ENCODE measurements at regions not wholly inside any gene's neighbourhood (a gene's known extent, or its start where the extent isn't known, plus 50 kb on each side); places are given as distances from the start of the nearest gene placed in this dataset.

- H3K27ac ChIP-seq (ENCODE audit: extremely low read depth, low read depth, low read length), result no peak overlapping the region
- TF ChIP-seq HOMEZ (CRISPR knock-in tag; IDR thresholded peaks at IDR 0.05) (no peak), CHD7 (IDR thresholded peaks at IDR 0.05; ENCODE audit: low read depth, low read length) (no peak), NFIX (CRISPR knock-in tag; IDR thresholded peaks at IDR 0.05; ENCODE audit: low read depth) (no peak), ARID3B (CRISPR knock-in tag; IDR thresholded peaks at IDR 0.05; ENCODE audit: borderline replicate concordance) (no peak), SPI1 (IDR thresholded peaks at IDR 0.05; ENCODE audit: borderline replicate concordance, low read depth, low read length) (no peak), TRIM28 (IDR thresholded peaks at IDR 0.05) (no peak), ZNF644 (tag; IDR thresholded peaks at IDR 0.05; ENCODE audit: low read depth) (no peak), TAF1 (IDR thresholded peaks at IDR 0.05; ENCODE audit: control insufficient read depth, extremely low read depth, insufficient read depth, low read length, severe bottlenecking) (no peak)
These were observed 211.5 kb downstream of the PHLDA1 start for GRCh38 chr12:75820071-75820470.

More at GRCh38 chr12:75820071-75820470, 211.5 kb downstream of the PHLDA1 start:
- no peaks in the 10 kb centered on the region for H3K36me3 ChIP-seq (ENCODE audit: control insufficient read depth, insufficient read depth, low read length)
- no peaks in the 10 kb centered on the region for H3K79me2 ChIP-seq (ENCODE audit: control insufficient read depth, insufficient read depth, low read length)
- H3K4me2 ChIP-seq (ENCODE audit: insufficient read depth, low read length), result no peak overlapping the region
- POLR2A ChIA-PET, result interaction anchor here (0.6 kb wide), 1 partner anchor 433 kb away, joined by 3 read pairs; no protein-coding TSS in a partner anchor
- H3K4me3 ChIP-seq, result no peak overlapping the region
- ATAC-seq (no peak), DNase-seq (ENCODE audit: extremely low read depth in 1 of 4, low spot score in 3 of 4) (no peak), FAIRE-seq (no peak)
- H4K20me1 ChIP-seq (replicated peaks; ENCODE audit: control insufficient read depth, insufficient read depth, low read length), result no peaks in the 10 kb centered on the region
- no peaks in the 10 kb centered on the region; a peak in 1 of 5 replicates for H3K4me1 ChIP-seq (replicated peaks in 1 of 2; ENCODE audit: control insufficient read depth in 2 of 2, insufficient read depth in 2 of 2, low read length in 2 of 2)
- BruUV-seq (replicated peaks), result no TSS peak
- intact Hi-C loops (cut with micrococcal nuclease) (no loop called here), in situ Hi-C loops (cut with MboI) (no loop called here)
- no peak overlapping the region for H3K9ac ChIP-seq (ENCODE audit: insufficient read depth in 1 of 2, low read depth in 2 of 2, low read length in 2 of 2)
- H3K9me3 ChIP-seq (replicated peaks; ENCODE audit: control insufficient read depth, insufficient read depth, low read depth, low read length), result no peaks in the 10 kb centered on the region
- H3K9me1 ChIP-seq (ENCODE audit: control insufficient read depth, insufficient read depth, low read length), result no peaks in the 10 kb centered on the region
- no peaks in the 10 kb centered on the region for H3K27me3 ChIP-seq (ENCODE audit: control insufficient read depth in 2 of 2, insufficient read depth in 2 of 2, low read length in 2 of 2)
- H2AFZ ChIP-seq (ENCODE audit: low read depth, low read length), result no peak overlapping the region
- CTCF ChIA-PET (ENCODE audit: low intra/inter-chr PET ratio), result no interaction called here
